Activated gamma-delta T cell treated with anti-CD3 and anti-CD28 coated beads, Interleukin-2, amount 50 U/mL, for 16 hours (primary cell): ENCODE measurements at regions not wholly inside any gene's neighbourhood (a gene's known extent, or its start where the extent isn't known, plus 50 kb on each side); places are given as distances from the start of the nearest gene placed in this dataset.

Experiments used
- DNase-seq: peaks from one replicate; pipeline ENCODE4 v3.0.0-alpha.2; 2020; ENCODE audit warnings: low read depth

DNA sequence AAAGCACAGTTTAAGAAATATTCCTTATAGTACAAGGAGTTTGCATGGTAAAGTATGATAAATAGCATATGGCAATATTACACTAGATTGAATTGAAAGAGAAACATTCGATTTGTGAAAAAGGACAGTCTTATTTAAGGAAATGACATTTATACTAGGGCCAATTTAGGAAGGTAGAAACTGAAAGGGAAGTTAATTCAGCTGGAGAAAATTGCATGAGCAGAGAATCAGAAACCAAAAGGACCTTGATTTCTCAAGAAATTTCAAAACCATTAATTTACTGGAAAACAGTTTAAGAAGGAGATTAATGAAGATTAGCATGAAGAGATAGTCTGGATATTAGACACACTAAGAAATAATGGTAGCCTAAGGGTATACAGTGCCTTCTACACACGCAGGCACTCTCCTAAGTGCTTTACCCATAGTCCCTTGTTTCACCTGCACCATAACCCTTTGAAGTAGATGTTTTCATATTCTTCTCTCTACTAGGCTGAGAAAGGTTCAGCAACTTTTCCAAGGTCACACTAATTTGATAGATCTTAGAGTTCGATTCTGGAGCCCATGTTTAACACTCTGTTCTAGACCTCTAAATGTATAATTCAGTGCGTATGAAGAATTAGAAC lies 259.1 kb upstream of the SLIT2 start:
- no peak for DNase-seq

GRCh38 chr4:19987746-19988145 lies 264.0 kb upstream of the SLIT2 start:
- DNase-seq: no peak

DNA sequence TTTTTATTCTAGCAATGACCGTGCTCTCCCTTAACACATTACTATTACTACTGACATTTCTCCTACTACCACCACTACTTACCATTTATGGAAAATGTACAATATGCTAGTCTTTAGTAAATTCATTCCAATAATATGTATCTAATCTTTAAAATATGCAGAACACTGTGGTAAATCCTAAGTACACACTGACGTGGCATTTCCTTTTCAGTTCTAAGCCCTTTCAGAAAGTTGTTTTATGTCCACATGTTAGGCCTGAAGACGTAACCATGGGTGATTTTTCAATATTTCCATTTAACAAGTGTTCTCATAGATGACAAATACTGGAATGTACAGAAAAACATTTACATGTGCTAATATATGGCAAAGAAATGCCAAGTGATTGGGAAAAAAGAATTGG lies 268.6 kb upstream of the SLIT2 start:
- no peak for DNase-seq

GRCh38 chr4:19982556-19982955 lies 269.1 kb upstream of the SLIT2 start:
- DNase-seq: no peak

- DNase-seq: no peak
Measured at GRCh38 chr4:19971829-19972228, 279.9 kb upstream of the SLIT2 start.

GRCh38 chr4:19969492-19969891 lies 282.2 kb upstream of the SLIT2 start:
- no peak for DNase-seq

DNA sequence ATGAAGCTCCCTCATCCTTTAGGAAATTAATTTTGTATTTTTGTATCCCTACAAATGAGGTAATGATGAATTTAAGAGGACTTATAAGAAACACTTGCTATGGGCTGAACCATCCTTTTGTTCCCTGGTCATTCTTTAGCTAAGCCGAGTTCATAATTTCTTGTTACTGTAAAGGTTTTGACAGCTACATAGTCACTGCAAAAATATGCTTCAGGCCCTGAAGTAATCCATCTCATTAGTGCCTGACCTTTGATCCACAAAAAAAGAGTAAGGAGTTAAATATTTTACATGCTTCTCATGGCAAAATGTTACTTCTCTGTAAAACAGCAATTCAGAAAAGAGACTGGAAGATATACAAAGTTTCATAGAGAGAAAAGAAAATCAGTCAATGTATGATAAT lies 290.6 kb upstream of the SLIT2 start:
- DNase-seq: no peak

- no peak for DNase-seq
Measured at GRCh38 chr4:19958848-19959247, 292.9 kb upstream of the SLIT2 start.

- no peak for DNase-seq
Measured at GRCh38 chr4:19947349-19947748, 304.4 kb upstream of the SLIT2 start.

DNA sequence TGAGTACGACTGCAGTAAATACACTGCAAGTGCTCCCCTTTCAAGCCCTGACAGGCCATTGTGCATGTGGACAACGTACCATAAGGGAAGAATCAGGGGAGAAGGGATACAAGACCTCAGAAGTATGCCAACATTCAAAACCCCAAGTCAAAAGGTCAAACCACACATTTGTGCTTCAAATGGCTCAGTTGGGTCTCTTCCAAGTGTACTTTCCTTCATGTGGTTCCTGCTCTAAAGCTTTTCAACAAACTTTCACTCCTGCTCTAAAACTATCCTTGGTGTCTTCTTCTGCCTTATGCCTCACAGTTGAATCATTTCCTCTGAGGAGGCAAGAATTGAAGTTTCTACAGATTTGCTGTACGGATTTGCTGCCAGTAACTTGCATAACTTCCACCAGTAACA lies 305.7 kb upstream of the SLIT2 start:
- no peak for DNase-seq

DNA sequence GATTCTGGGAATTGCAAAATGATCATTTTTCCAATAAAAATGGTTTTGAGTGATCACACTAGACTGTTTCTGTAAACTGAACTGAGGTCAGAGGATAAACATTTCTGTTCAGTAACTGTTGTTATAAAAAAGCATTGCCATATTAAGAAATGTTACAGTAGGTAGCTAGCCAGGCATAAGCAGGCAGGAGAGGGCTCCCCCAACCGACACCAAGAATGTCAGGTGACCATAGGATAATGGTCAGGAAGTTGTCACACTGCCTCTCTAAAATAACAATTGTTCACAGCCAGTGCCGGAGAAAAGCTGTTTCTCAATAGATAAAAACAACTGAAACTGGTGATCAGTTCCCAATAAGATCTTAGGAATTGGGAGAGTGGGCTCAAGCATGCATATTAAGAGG lies 306.2 kb upstream of the SLIT2 start:
- no peak for DNase-seq

- DNase-seq: no peak
Measured at GRCh38 chr4:19944806-19945205, 306.9 kb upstream of the SLIT2 start.

GRCh38 chr4:19944251-19944650 lies 307.5 kb upstream of the SLIT2 start:
- no peak for DNase-seq

GRCh38 chr4:19941434-19941833 lies 310.3 kb upstream of the SLIT2 start:
- no peak for DNase-seq

DNA sequence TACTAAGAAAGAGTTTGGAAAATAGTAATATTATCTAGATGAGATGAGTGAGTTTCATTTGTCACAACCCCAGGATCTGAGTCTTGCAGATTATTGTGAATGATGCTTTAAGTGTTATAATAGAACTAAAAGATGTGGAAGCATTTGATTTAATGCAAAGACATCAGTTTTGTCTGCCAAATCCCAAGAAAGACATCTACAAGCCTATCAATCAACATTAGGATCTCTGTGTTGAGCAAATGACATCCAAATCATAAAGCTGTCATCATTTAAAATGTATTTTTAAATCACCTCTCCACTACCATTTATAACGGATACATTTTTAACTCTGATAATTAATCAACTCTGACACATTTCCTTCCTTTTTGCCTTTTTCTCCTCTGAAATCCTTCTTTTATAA lies 310.8 kb upstream of the SLIT2 start:
- no peak for DNase-seq

DNA sequence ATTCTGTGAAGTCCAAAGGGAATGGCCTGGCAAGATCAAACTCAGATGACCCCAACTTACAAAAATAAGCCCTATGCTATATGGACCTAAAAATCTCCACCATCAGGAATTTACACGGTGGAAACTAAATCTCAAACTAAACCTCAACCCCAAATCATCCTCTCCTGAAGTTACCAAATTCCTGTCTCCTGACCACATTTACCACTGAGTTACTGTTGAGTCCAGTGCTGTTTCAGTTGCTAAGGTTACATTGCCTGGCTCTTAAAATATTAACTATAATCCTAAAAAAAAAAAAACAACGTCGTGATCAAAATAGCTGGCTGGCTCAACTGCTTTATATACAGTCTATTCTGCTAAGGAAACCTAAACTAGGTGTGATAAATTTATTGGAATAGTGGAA lies 315.2 kb upstream of the SLIT2 start:
- DNase-seq: no peak

GRCh38 chr4:19930742-19931141 lies 321.0 kb upstream of the SLIT2 start:
- DNase-seq: no peak

DNA sequence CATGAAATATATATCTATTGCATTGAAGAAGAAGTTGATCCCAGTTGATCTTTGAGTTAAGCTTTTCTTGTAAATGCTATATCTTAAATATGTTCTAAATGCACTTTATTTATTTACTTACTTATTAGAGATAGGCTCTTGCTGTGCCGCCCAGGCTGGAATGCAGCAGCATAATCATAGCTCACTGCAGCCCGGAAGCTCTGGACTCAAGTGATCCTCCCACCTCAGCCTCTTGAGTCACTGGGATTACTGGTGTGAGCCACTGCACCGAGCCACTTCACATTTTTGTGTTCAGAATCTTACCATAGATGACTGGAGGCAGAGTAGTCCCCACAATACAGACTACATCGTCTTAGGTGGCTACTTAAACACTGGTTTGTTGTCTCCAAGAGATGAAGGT lies 324.3 kb upstream of the SLIT2 start:
- no peak for DNase-seq

GRCh38 chr4:19925516-19925915 lies 326.2 kb upstream of the SLIT2 start:
- DNase-seq: no peak

DNA sequence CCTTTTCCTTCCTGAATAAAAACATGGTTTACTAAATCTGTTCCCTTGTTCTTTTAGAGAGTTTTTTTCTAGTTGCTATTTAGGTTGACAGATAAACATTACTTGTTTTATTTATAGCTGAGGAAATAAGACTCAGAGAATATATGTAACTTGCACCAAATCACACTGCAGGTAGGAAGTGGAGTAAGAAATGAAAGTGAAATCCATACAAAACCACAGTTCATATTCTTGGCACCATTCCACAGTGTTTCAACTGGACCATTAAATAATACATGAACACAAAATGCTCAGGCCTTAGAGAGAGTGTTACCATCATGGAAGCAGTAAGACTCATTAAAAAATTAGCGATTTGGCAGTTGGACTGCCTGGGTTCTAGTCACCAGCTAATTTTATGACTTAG lies 326.9 kb upstream of the SLIT2 start:
- no peak for DNase-seq

DNA sequence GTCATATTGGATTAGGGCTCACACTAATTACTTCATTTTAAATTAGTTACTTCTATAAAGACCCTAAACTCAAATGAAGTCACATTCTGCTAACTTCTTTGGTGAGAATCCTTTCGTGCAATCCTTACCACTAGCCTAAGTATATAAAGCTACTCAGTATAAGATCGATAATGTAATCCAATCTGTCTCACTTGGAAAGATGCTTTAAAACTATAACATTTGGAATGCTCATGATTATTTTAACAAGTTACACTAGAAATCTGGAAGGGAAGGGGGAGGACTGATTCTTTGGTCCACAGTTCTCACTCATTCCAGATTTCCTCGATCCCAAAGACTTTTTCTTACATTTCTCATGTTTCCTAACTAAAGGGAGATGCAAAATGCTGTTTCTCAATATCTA lies 336.4 kb upstream of the SLIT2 start:
- DNase-seq: no peak

GRCh38 chr4:19913650-19914049 lies 338.1 kb upstream of the SLIT2 start:
- DNase-seq: no peak

DNA sequence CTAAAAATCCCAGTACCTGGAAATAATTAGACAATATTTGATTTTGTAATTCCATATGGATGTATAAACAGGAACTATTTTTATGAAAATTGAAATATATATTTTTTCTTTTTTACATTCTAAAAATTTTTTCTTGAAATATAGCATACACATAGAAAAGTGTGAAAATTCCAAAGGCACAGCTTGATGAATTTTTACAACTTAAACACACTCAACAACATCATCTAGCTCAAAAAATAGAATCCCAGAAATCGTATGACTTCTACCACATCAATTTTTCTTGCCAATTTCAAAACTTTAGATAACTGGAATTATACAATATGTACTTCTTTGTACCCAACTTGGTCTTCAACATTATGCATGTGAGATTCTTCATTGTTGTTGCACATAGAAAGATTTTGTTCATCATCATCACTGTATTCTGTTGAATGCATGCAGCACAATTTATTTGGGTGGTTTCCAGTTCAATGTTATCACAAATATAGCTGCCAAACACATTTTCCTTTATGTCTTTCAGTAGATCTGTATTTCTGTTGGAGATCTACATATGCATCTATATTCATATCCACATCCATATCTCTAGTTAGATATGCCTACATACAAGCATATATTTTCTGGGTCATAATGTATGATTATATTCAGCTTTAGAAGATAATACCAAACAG lies 340.7 kb upstream of the SLIT2 start:
- DNase-seq: no peak

- no peak for DNase-seq
Measured at GRCh38 chr4:19905024-19905423, 346.7 kb upstream of the SLIT2 start.
